ENCODE measurements at regions not wholly inside any gene's neighbourhood (a gene's known extent, or its start where the extent isn't known, plus 50 kb on each side); places are given as distances from the start of the nearest gene placed in this dataset.
"Not testable (repeated sequence)": the region's sequence is repeated elsewhere in the genome, so short reads cannot be mapped to it uniquely, and the experiment has no call there.

GRCh38 chr2:89844221-89844943 is 1152.9 kb downstream of the RPIA start:
- H3K27me3 Mint-ChIP-seq, result peaks cover 8 to 9% (median 9%) of the 10 kb centered on the region in 3 donors
- H3K36me3 Mint-ChIP-seq, result peaks cover 0 to 8% of the 10 kb centered on the region in 2 donors
- peak overlapping the region in 2 of 8 donors; percentile 26 to 60 for H3K4me3 Mint-ChIP-seq
- ATAC-seq (ENCODE audit: low read depth in 2 of 2) (no peak), DNase-seq (no peak)
- H3K9me3 Mint-ChIP-seq, result peaks cover 0 to 21% (median 9%) of the 10 kb centered on the region in 7 donors
- H3K27ac Mint-ChIP-seq, result no peak overlapping the region
- H3K4me1 Mint-ChIP-seq, result peaks cover 10 to 34% (median 17%) of the 10 kb centered on the region in 3 donors

DNA sequence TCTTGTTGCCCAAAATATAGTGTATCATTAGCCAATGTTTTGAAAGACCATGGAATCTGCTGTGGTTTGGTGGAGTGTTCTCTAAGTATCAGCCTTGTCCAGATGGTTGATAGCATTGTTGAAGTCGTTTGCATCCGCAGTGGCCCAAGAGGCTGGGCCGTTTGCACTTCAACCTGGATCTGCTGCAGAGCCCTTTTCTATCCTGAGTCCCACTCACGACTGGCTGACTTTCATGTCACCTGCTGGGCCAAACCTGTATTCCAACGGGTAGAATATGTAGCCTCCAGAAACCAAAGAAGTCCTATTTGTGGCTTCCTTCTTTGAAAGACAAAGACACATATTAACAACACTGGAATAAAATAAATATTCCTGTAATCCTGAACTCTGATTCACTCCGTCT is 1154.1 kb downstream of the RPIA start:
- peaks cover 0 to 5% of the 10 kb centered on the region in 2 donors for H3K36me3 Mint-ChIP-seq
- DNase-seq (no peak), ATAC-seq (ENCODE audit: low read depth in 2 of 2) (no peak)
- peaks cover 4 to 32% (median 17%) of the 10 kb centered on the region in 3 donors for H3K4me1 Mint-ChIP-seq
- no peak overlapping the region for H3K27ac Mint-ChIP-seq
- no peak overlapping the region for H3K4me3 Mint-ChIP-seq
- H3K27me3 Mint-ChIP-seq, result peaks cover 14 to 21% (median 15%) of the 10 kb centered on the region in 3 donors
- H3K9me3 Mint-ChIP-seq, result peaks cover 0 to 14% (median 5%) of the 10 kb centered on the region in 7 donors

- Mint-ChIP-seq H3K36me3 (no peaks in the 10 kb centered on the region), H3K27ac (no peak overlapping the region), H3K9me3 (peaks cover 0 to 2% (median 0%) of the 10 kb centered on the region in 7 donors), H3K4me1 (peaks cover 4 to 14% (median 13%) of the 10 kb centered on the region in 3 donors), H3K4me3 (no peak overlapping the region), H3K27me3 (peaks cover 18 to 31% (median 19%) of the 10 kb centered on the region in 3 donors)
- DNase-seq (no peak), ATAC-seq (ENCODE audit: low read depth in 2 of 2) (no peak)
Observed at GRCh38 chr2:89848114-89848513, 1156.6 kb downstream of the RPIA start.

- no peak for DNase-seq
- no peak overlapping the region for H3K27ac Mint-ChIP-seq
- peak overlapping the region in 1 of 8 donors; percentile 4 for H3K4me3 Mint-ChIP-seq
- H3K9me3 Mint-ChIP-seq, result peaks cover 0 to 2% (median 0%) of the 10 kb centered on the region in 7 donors
- H3K27me3 Mint-ChIP-seq, result peaks cover 18 to 31% (median 19%) of the 10 kb centered on the region in 3 donors
- H3K36me3 Mint-ChIP-seq, result no peaks in the 10 kb centered on the region
- peaks cover 4 to 9% (median 9%) of the 10 kb centered on the region in 3 donors for H3K4me1 Mint-ChIP-seq
- ATAC-seq (ENCODE audit: low read depth in 2 of 2), result no peak
Observed at GRCh38 chr2:89848763-89849368, 1157.4 kb downstream of the RPIA start.

GRCh38 chr2:89849731-89850130 is 1158.3 kb downstream of the RPIA start:
- no peak for ATAC-seq (ENCODE audit: low read depth in 2 of 2)
- peaks cover 4 to 6% (median 6%) of the 10 kb centered on the region in 3 donors for H3K4me1 Mint-ChIP-seq
- no peaks in the 10 kb centered on the region for H3K36me3 Mint-ChIP-seq

GRCh38 chr2:89850481-89850880 is 1159.0 kb downstream of the RPIA start:
- Mint-ChIP-seq H3K27ac (peak overlapping the region in 1 of 6 donors; percentile 30), H3K4me1 (peaks cover 4 to 6% (median 6%) of the 10 kb centered on the region in 3 donors), H3K4me3 (no peak overlapping the region), H3K36me3 (no peaks in the 10 kb centered on the region), H3K9me3 (peaks cover 0 to 2% (median 0%) of the 10 kb centered on the region in 7 donors), H3K27me3 (peaks cover 18 to 31% (median 19%) of the 10 kb centered on the region in 3 donors)
- DNase-seq (no peak), ATAC-seq (ENCODE audit: low read depth in 2 of 2) (no peak)

More at GRCh38 chr2:89849731-89850130, 1158.3 kb downstream of the RPIA start:
- H3K9me3 Mint-ChIP-seq, result peaks cover 0 to 2% (median 0%) of the 10 kb centered on the region in 7 donors
- no peak overlapping the region for H3K27ac Mint-ChIP-seq
- no peak overlapping the region for H3K4me3 Mint-ChIP-seq
- DNase-seq, result no peak
- H3K27me3 Mint-ChIP-seq, result peaks cover 18 to 31% (median 19%) of the 10 kb centered on the region in 3 donors

DNA sequence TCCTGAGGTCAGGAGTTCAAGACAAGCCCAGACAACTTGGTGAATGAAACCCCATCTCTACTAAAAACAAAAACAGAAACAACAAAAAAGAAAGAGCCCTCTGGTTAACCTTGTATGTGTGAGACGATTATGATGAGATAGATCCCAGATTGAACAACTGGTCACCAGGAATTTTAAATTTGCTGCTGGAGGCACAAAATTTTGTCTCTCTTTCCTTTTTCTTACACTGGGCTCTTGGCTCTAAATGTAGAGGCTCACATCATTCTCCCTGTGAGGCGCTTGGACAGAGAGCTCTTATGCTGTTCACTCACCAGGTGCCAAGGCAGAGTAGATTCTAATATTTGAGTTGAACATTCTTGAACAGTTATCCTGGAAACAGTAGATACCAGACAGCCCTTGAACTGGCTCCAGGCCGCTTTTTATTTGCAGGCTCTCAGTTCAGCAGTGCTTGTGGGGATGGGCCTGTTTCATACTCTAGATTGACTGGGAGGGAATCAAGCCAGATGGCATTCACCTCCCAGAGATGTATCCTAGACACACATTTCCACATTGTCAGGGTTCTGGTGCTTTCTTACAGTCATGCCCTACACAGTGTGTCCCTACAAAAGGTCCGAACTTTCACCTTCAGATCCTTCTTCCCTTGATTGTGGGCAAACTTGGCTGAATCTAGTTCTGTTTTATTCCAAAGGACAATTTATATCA is 1159.6 kb downstream of the RPIA start:
- peaks cover 18 to 31% (median 19%) of the 10 kb centered on the region in 3 donors for H3K27me3 Mint-ChIP-seq
- ATAC-seq (ENCODE audit: low read depth in 2 of 2), result no peak
- no peaks in the 10 kb centered on the region for H3K9me3 Mint-ChIP-seq
- no peaks in the 10 kb centered on the region for H3K36me3 Mint-ChIP-seq
- peaks cover 6 to 8% (median 6%) of the 10 kb centered on the region in 3 donors for H3K4me1 Mint-ChIP-seq
- no peak for DNase-seq
- peak overlapping the region in 2 of 6 donors; percentile 10 to 30 for H3K27ac Mint-ChIP-seq
- H3K4me3 Mint-ChIP-seq, result no peak overlapping the region

- DNase-seq (no peak), ATAC-seq (ENCODE audit: low read depth in 2 of 2) (no peak)
- H3K9me3 Mint-ChIP-seq, result no peaks in the 10 kb centered on the region
- peaks cover 6 to 8% (median 6%) of the 10 kb centered on the region in 3 donors for H3K4me1 Mint-ChIP-seq
- H3K4me3 Mint-ChIP-seq, result no peak overlapping the region
- H3K36me3 Mint-ChIP-seq, result no peaks in the 10 kb centered on the region
- H3K27me3 Mint-ChIP-seq, result peaks cover 18 to 31% (median 19%) of the 10 kb centered on the region in 3 donors
- peak overlapping the region in 2 of 6 donors; percentile 2 to 10 for H3K27ac Mint-ChIP-seq
Observed at GRCh38 chr2:89851583-89851905, 1160.1 kb downstream of the RPIA start.

DNA sequence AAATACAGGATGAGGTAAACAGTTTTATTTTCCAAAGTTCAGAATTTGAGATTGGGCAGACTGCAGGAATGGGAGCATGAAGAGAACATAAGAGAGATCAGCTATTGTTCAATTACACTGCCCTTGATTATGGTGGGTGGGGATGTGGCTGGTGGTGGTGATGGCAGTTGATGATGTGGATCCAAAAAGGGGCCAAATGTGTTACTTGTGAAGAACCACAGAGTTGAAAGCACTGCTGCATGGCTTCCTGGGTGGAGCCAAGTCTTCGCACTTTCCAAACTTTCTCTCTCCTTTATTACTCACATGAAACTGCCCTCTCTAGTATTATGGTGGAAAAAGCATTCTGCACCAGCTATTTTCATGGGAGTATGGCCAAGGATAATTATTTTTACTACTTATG is 1162.0 kb downstream of the RPIA start:
- peaks cover 18 to 31% (median 19%) of the 10 kb centered on the region in 3 donors for H3K27me3 Mint-ChIP-seq
- not testable (repeated sequence) for H3K4me3 Mint-ChIP-seq; DNase-seq; H3K4me1 Mint-ChIP-seq; H3K36me3 Mint-ChIP-seq; ATAC-seq (ENCODE audit: low read depth in 2 of 2); H3K27ac Mint-ChIP-seq; H3K9me3 Mint-ChIP-seq

DNA sequence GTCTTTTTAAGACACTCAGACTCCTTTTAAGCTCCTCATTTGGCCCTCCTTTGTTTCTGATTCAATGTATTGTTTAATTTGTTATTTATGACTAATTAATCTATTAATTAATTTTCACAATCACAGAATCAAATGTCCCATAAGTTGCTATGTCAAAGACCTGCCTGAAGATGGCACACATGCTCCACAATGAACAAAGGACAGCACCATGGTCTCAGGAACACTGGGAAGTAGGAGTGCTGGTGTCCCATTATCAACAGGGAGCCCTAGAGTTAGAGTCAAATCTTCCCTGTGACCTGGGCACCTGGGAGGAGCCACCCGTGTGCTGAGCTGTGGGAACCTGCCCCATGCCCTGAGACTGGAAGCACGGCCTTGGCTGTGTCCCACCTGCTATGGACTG is 1164.3 kb downstream of the RPIA start:
- not testable (repeated sequence) for H3K27me3 Mint-ChIP-seq

GRCh38 chr2:89856305-89856704 is 1164.8 kb downstream of the RPIA start:
- not testable (repeated sequence) for H3K27me3 Mint-ChIP-seq; H3K4me1 Mint-ChIP-seq; H3K27ac Mint-ChIP-seq; H3K36me3 Mint-ChIP-seq; H3K4me3 Mint-ChIP-seq; H3K9me3 Mint-ChIP-seq; DNase-seq; ATAC-seq (ENCODE audit: low read depth in 2 of 2)

More for the DNA sequence above, 1164.3 kb downstream of the RPIA start:
- not testable (repeated sequence) for H3K36me3 Mint-ChIP-seq; H3K4me1 Mint-ChIP-seq; H3K27ac Mint-ChIP-seq; ATAC-seq (ENCODE audit: low read depth in 2 of 2); DNase-seq; H3K9me3 Mint-ChIP-seq; H3K4me3 Mint-ChIP-seq

DNA sequence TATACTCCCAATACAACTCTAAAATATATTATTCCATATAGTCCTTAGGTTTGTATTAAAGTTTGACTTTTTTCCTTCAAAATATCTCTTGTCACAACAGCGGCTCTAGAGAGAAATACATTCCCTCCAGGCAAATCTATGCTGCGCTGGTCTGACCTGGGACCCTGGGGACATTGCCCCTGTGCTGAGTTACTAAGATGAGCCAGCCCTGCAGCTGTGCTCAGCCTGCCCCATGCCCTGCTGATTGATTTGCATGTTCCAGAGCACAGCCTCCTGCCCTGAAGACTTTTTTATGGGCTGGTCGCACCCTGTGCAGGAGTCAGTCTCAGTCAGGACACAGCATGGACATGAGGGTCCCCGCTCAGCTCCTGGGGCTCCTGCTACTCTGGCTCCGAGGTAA is 1170.7 kb downstream of the RPIA start:
- H3K4me1 Mint-ChIP-seq; DNase-seq; ATAC-seq (ENCODE audit: low read depth in 2 of 2); H3K36me3 Mint-ChIP-seq; H3K9me3 Mint-ChIP-seq; H3K27me3 Mint-ChIP-seq; H3K4me3 Mint-ChIP-seq; H3K27ac Mint-ChIP-seq: not testable (repeated sequence)

- not testable (repeated sequence) for H3K36me3 Mint-ChIP-seq, H3K27me3 Mint-ChIP-seq, H3K27ac Mint-ChIP-seq, H3K4me1 Mint-ChIP-seq, H3K4me3 Mint-ChIP-seq, H3K9me3 Mint-ChIP-seq, DNase-seq
- ATAC-seq (ENCODE audit: low read depth in 2 of 2), result peak; percentile 52 to 53
Observed at GRCh38 chr2:89863209-89863608, 1171.7 kb downstream of the RPIA start.

Measured in naive B cell (primary cell).